SK-N-SH treated with all-trans-retinoic acid at 6 μM for 48 hours (cell line): ENCODE measurements at regions not wholly inside any gene's neighbourhood (a gene's known extent, or its start where the extent isn't known, plus 50 kb on each side); places are given as distances from the start of the nearest gene placed in this dataset.
"Not testable (repeated sequence)": the region's sequence is repeated elsewhere in the genome, so short reads cannot be mapped to it uniquely, and the experiment has no call there.

Source experiments
- ARNTL ChIP-seq: fragments of 450-650 bp; formaldehyde crosslinking; IDR thresholded peaks from 2 replicates; pipeline ENCODE4 v1.5.0; 2020; ENCODE audit warnings: low read depth, mild to moderate bottlenecking, moderate library complexity, borderline replicate concordance
- BACH2 ChIP-seq: fragments of 250-450 bp; sonication (Bioruptor Pico); IDR thresholded peaks from 2 replicates; pipeline ENCODE4 v1.9.0; 2021; ENCODE audit warnings: mild to moderate bottlenecking, borderline replicate concordance
- CSDC2 ChIP-seq: fragments of 250-450 bp; sonication (Bioruptor Pico); IDR thresholded peaks from 2 replicates; pipeline ENCODE4 v1.5.0; 2020; ENCODE audit warnings: mild to moderate bottlenecking, moderate library complexity
- RARB ChIP-seq: fragments of 250-450 bp; sonication (Bioruptor Pico); IDR thresholded peaks from 2 replicates; pipeline ENCODE4 v1.8.0; 2021; ENCODE audit warnings: mild to moderate bottlenecking, moderate library complexity
- SNAI2 ChIP-seq: fragments of 250-450 bp; sonication (Bioruptor Pico); IDR thresholded peaks from 2 replicates; pipeline ENCODE4 v1.5.0; 2020; ENCODE audit warnings: mild to moderate bottlenecking, moderate library complexity
- TOX ChIP-seq: fragments of 250-450 bp; sonication (Bioruptor Pico); IDR thresholded peaks from 2 replicates; pipeline ENCODE4 v1.8.0; 2021; ENCODE audit warnings: mild to moderate bottlenecking, moderate library complexity, borderline replicate concordance
- ZC3H10 ChIP-seq: fragments of 250-450 bp; sonication (Bioruptor Pico); IDR thresholded peaks from 2 replicates; pipeline ENCODE4 v1.5.1; 2021; ENCODE audit warnings: mild to moderate bottlenecking, moderate library complexity
- ZNF565 ChIP-seq: fragments of 450-650 bp; formaldehyde crosslinking; conservative IDR thresholded peaks from 2 replicates; pipeline ENCODE4 v1.5.0; 2020; ENCODE audit warnings: low read depth, mild to moderate bottlenecking, moderate library complexity
- TF ChIP-seq, protein P1 (sequence below): fragments of 250-450 bp; sonication (Bioruptor Pico); IDR thresholded peaks from 2 replicates; pipeline ENCODE4 v1.8.0; 2020; ENCODE audit warnings: mild to moderate bottlenecking, moderate library complexity, borderline replicate concordance

DNA sequence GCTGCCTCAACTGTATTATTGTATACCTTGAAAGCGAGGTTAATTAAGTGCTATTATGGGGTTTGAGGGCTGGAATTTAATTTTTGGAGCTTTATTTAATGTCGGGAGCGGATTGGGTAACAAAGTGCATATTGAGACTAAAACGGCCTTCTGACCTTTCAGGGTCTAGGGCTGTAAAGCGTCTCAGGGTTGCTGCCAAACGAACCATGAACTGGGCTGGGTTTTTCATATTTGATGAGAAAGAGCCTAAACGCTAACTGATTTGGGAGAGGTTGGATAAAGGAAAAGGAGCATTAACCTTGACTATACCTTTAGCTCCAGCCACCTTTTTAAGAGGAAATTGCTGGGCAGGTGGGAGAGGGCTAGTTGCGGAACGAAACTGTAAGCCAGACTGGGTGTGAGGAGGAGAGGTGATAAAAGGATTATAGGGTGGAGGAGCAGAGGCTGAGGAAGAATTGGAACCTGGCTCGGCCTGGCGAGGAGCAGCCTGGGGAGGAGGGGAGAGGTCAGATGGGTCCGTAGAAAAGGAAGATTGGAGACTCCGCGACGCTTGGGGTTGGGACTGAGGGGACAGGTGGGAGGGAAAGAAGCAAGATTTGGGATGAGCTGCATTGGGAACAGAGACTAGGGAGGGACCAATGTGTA lies 209.0 kb upstream of the ELL2 start:
- not testable (repeated sequence) for TF ChIP-seq RARB; TOX (CRISPR knock-in tag); ARNTL (CRISPR knock-in tag); BACH2 (CRISPR knock-in tag); ZC3H10 (CRISPR knock-in tag); CSDC2 (CRISPR knock-in tag); ZNF565 (CRISPR knock-in tag); SNAI2 (CRISPR knock-in tag)
- TF ChIP-seq, protein P1, sequence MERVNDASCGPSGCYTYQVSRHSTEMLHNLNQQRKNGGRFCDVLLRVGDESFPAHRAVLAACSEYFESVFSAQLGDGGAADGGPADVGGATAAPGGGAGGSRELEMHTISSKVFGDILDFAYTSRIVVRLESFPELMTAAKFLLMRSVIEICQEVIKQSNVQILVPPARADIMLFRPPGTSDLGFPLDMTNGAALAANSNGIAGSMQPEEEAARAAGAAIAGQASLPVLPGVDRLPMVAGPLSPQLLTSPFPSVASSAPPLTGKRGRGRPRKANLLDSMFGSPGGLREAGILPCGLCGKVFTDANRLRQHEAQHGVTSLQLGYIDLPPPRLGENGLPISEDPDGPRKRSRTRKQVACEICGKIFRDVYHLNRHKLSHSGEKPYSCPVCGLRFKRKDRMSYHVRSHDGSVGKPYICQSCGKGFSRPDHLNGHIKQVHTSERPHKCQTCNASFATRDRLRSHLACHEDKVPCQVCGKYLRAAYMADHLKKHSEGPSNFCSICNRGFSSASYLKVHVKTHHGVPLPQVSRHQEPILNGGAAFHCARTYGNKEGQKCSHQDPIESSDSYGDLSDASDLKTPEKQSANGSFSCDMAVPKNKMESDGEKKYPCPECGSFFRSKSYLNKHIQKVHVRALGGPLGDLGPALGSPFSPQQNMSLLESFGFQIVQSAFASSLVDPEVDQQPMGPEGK (CRISPR knock-in tag) = not testable (repeated sequence)
